ENCODE measurements at regions not wholly inside any gene's neighbourhood (a gene's known extent, or its start where the extent isn't known, plus 50 kb on each side); places are given as distances from the start of the nearest gene placed in this dataset.

- no peak for TF ChIP-seq CTCF (IDR thresholded peaks at IDR 0.05; ENCODE audit: low read depth, low read length, missing control alignments)
- H3K4me3 ChIP-seq (replicated peaks; ENCODE audit: low read depth, low read length): no peak overlapping the region
- DNase-seq (ENCODE audit: extremely low read depth, low read depth): no peak
Observed at GRCh38 chr9:86562691-86563090, 208.5 kb upstream of the TUT7 start.

- DNase-seq (ENCODE audit: extremely low read depth, low read depth): no peak
- H3K4me3 ChIP-seq (replicated peaks; ENCODE audit: low read depth, low read length): no peak overlapping the region
- TF ChIP-seq CTCF (IDR thresholded peaks at IDR 0.05; ENCODE audit: low read depth, low read length, missing control alignments): no peak
Observed at GRCh38 chr9:86557918-86558317, 203.7 kb upstream of the TUT7 start.

- no peak for DNase-seq (ENCODE audit: extremely low read depth, low read depth)
Observed at GRCh38 chr9:86557063-86557766, 203.0 kb upstream of the TUT7 start.

GRCh38 chr9:86555661-86556060 lies 201.5 kb upstream of the TUT7 start:
- no peak for DNase-seq (ENCODE audit: extremely low read depth, low read depth)
- TF ChIP-seq CTCF (IDR thresholded peaks at IDR 0.05; ENCODE audit: low read depth, low read length, missing control alignments): no peak
- H3K4me3 ChIP-seq (replicated peaks; ENCODE audit: low read depth, low read length): no peak overlapping the region

More at GRCh38 chr9:86557063-86557766, 203.0 kb upstream of the TUT7 start:
- TF ChIP-seq CTCF (IDR thresholded peaks at IDR 0.05; ENCODE audit: low read depth, low read length, missing control alignments): peak; percentile 8
- no peak overlapping the region for H3K4me3 ChIP-seq (replicated peaks; ENCODE audit: low read depth, low read length)

GRCh38 chr9:86550401-86550800 lies 196.2 kb upstream of the TUT7 start:
- H3K4me3 ChIP-seq (replicated peaks; ENCODE audit: low read depth, low read length): no peak overlapping the region
- no peak for TF ChIP-seq CTCF (IDR thresholded peaks at IDR 0.05; ENCODE audit: low read depth, low read length, missing control alignments)
- DNase-seq (ENCODE audit: extremely low read depth, low read depth): no peak

GRCh38 chr9:86549920-86550319 lies 195.7 kb upstream of the TUT7 start:
- no peak for TF ChIP-seq CTCF (IDR thresholded peaks at IDR 0.05; ENCODE audit: low read depth, low read length, missing control alignments)
- H3K4me3 ChIP-seq (replicated peaks; ENCODE audit: low read depth, low read length): no peak overlapping the region
- DNase-seq (ENCODE audit: extremely low read depth, low read depth): no peak

- DNase-seq (ENCODE audit: extremely low read depth, low read depth): peak; percentile 97
- no peak overlapping the region for H3K4me3 ChIP-seq (replicated peaks; ENCODE audit: low read depth, low read length)
- TF ChIP-seq CTCF (IDR thresholded peaks at IDR 0.05; ENCODE audit: low read depth, low read length, missing control alignments): no peak
Observed at GRCh38 chr9:86549401-86549811, 195.2 kb upstream of the TUT7 start.
